ENCODE measurements at regions not wholly inside any gene's neighbourhood (a gene's known extent, or its start where the extent isn't known, plus 50 kb on each side); places are given as distances from the start of the nearest gene placed in this dataset.

GRCh38 chr11:119891055-119891768 lies 162.2 kb upstream of the NECTIN1 start:
- in situ Hi-C loops (cut with HindIII; ENCODE audit: low sequenced_read_pairs): no loop called here

GRCh38 chr11:119890466-119890865 lies 161.5 kb upstream of the NECTIN1 start:
- in situ Hi-C loops (cut with HindIII; ENCODE audit: low sequenced_read_pairs): no loop called here

DNA sequence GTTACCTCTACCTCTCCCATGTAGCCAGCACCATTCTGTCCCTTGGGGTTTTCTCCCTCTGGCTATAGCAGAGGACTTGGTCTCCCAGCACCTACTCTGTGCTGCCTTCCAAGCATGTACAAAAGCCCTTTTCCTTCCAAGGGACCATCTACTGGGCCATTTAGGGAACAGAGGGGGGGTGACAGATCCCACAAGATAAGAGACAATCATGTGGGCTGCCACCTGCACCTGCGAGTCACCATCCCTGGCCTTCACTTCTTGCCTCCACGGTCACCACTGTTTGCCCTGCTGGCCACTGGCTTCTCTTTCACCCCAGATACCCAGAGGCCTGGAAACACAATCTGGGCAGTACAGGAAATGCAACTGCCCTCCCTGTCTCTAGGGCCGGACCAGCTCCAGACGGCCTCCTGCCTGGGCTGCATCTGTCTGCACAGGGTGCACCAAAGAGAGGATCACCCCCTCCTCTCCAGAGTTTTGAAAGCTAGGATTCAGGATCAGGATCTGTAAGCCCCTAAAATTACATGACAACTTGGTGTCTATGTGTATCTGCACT lies 160.8 kb upstream of the NECTIN1 start:
- in situ Hi-C loops (cut with HindIII; ENCODE audit: low sequenced_read_pairs): no loop called here

- in situ Hi-C loops (cut with HindIII; ENCODE audit: low sequenced_read_pairs): no loop called here
These were observed 160.1 kb upstream of the NECTIN1 start for GRCh38 chr11:119889111-119889510.

DNA sequence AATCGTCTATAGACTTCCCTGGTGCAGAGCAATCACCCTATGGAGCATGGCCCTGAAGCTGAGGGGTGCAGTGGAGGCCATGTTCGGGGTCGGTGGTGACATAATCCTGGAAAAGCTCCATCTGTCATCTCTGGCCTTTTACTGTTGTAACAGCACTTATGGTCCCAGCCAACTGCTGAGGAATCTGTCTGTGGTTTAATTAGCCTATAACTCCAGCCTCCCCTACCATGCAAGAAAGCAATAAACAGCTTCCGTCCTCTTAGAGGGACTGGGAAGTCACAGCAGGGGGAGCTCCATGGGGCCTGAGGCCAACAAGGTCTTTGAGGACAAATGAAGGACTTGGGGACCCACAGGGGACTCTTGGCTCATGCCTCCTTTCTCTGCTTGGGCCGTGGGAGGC lies 159.1 kb upstream of the NECTIN1 start:
- in situ Hi-C loops (cut with HindIII; ENCODE audit: low sequenced_read_pairs): no loop called here

DNA sequence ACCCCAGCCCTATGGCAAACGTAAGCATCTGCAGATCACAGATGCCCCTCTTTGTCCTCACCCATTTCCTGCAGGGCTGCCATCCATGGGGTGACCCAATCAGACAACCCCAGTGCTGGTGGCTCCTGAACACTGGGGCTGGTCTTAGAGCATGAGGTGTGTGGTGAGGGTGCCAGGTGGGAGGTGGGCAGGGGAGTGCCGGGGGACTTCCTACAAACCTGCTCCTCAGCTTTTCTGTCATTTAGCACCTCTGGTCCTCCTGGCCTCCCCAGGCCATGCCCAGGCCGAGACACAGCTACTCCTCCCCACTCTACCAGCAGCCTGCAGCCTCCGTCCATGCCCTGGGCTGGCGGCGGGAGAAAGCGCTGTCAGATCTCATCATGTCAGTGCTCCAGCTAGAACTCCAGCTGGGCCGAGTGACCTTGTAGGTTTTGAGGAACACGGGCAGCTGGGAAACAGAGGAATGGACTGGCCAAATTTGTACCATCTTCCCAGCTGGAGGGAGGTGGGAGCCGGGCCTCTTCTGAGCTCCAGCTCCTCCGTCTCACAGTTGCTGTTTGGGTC lies 157.7 kb upstream of the NECTIN1 start:
- in situ Hi-C loops (cut with HindIII; ENCODE audit: low sequenced_read_pairs): no loop called here

GRCh38 chr11:119885861-119886567 lies 157.0 kb upstream of the NECTIN1 start:
- in situ Hi-C loops (cut with HindIII; ENCODE audit: low sequenced_read_pairs): no loop called here

- in situ Hi-C loops (cut with HindIII; ENCODE audit: low sequenced_read_pairs): no loop called here
These were observed 156.1 kb upstream of the NECTIN1 start for GRCh38 chr11:119885067-119885466.

DNA sequence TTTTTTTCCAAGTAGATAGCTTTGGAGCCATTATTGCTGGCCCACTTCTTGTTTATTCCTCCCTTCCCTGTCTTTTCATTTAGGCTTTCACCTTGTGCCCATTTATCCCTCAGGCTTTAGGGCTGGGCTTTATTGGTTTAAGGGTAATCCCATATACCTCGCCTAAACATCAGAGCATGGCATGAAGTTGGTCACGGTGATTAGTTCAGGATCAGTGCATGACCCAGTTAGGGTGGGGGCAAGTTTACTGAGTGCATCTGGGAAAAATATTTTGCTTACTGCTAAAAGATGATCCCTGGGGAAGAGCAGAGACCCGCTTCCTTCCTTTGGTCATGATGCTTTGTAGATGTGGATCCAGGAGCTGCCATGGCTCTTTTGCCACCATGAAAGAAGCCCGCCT lies 153.3 kb upstream of the NECTIN1 start:
- in situ Hi-C loops (cut with HindIII; ENCODE audit: low sequenced_read_pairs): no loop called here

GRCh38 chr11:119880873-119881272 lies 151.9 kb upstream of the NECTIN1 start:
- in situ Hi-C loops (cut with HindIII; ENCODE audit: low sequenced_read_pairs): no loop called here

GRCh38 chr11:119880143-119880542 lies 151.1 kb upstream of the NECTIN1 start:
- in situ Hi-C loops (cut with HindIII; ENCODE audit: low sequenced_read_pairs): no loop called here

- in situ Hi-C loops (cut with HindIII; ENCODE audit: low sequenced_read_pairs): no loop called here
These were observed 150.0 kb upstream of the NECTIN1 start for GRCh38 chr11:119878990-119879389.

DNA sequence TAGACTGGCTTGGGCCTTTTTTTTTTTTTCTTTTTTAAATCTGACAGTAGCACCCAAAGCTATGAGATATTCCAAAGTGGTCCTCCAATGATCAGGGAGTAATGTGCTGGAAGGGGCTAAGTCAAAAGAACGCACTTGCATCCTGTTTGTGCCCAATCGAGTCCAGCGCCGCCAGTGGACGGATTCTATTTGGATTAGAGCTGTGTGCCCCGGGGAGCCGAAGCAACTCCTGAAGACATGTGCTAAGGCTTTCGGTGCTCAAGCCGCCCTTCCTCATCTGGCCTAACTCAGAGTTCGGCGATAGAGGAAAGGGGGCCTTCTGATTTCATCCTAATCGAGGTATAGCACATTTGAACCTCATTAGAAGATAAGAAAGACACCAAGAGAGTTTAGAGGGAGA lies 147.8 kb upstream of the NECTIN1 start:
- in situ Hi-C loops (cut with HindIII; ENCODE audit: low sequenced_read_pairs): no loop called here

GRCh38 chr11:119875841-119876600 lies 147.0 kb upstream of the NECTIN1 start:
- in situ Hi-C loops (cut with HindIII; ENCODE audit: low sequenced_read_pairs): no loop called here

- in situ Hi-C loops (cut with HindIII; ENCODE audit: low sequenced_read_pairs): no loop called here
These were observed 145.7 kb upstream of the NECTIN1 start for GRCh38 chr11:119874660-119875238.

DNA sequence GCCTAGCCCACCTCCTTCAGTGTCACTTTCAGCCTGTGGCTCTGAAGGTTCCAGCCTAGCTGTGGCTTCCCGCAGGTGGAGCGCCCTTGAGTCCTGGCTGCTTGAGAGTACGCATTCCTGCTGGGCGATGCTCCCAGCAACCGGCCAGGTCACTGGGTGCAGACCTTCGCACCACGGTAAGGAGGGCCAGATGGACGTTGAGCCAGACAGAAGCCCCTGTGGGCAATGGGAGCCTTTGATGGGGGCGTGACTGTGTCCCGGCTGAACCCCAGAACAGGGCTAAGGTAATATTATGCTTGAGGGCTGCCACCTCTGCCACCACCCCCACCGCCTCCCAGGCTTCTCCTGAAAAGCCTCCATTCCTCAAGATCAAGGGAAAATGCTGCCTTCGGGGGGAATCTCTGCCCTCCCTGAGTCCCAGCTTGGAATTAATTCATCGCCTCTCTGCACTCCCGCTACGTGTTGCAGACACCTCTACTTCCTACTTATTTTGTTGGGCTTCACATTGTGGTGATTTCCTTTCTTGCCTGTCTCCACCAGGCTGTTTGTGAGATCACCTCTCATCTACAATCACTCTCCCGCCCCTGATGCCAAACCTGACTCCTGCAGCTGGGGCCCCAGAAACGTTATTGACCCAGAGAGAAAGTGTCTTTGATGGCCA lies 144.9 kb upstream of the NECTIN1 start:
- in situ Hi-C loops (cut with HindIII; ENCODE audit: low sequenced_read_pairs): no loop called here

GRCh38 chr11:119872611-119873310 lies 143.8 kb upstream of the NECTIN1 start:
- in situ Hi-C loops (cut with HindIII; ENCODE audit: low sequenced_read_pairs): no loop called here

- in situ Hi-C loops (cut with HindIII; ENCODE audit: low sequenced_read_pairs): no loop called here
These were observed 136.7 kb upstream of the NECTIN1 start for GRCh38 chr11:119865661-119866156.

GRCh38 chr11:119864836-119865235 lies 135.8 kb upstream of the NECTIN1 start:
- in situ Hi-C loops (cut with HindIII; ENCODE audit: low sequenced_read_pairs): no loop called here
